ENCODE measurements at regions not wholly inside any gene's neighbourhood (a gene's known extent, or its start where the extent isn't known, plus 50 kb on each side); places are given as distances from the start of the nearest gene placed in this dataset.

- no CpG with 5 or more reads among the region's 2 CpGs for WGBS (ENCODE audit: extremely low coverage, insufficient coverage, insufficient read length)
- Histone ChIP-seq H2AK5ac (ENCODE audit: low read length) (no peak overlapping the region), H3K79me1 (ENCODE audit: low read length) (no peaks in the 10 kb centered on the region)
These were observed 306.5 kb downstream of the PLOD2 start for GRCh38 chr3:145854499-145854898.

GRCh38 chr3:145857956-145858355 is 303.0 kb downstream of the PLOD2 start:
- Histone ChIP-seq H3K18ac (ENCODE audit: low read length) (no peak overlapping the region), H4K12ac (ENCODE audit: low read depth, low read length) (no peak overlapping the region), H2AK5ac (ENCODE audit: low read length) (no peak overlapping the region), H3K36me3 (ENCODE audit: control insufficient read depth in 1 of 2, insufficient read depth in 2 of 2, low read length in 2 of 2) (no peaks in the 10 kb centered on the region), H3K4me1 (ENCODE audit: control insufficient read depth in 1 of 2, insufficient read depth in 2 of 2, low read length in 2 of 2) (no peaks in the 10 kb centered on the region), H3K79me2 (ENCODE audit: control insufficient read depth, insufficient read depth, low read length, poor library complexity) (no peaks in the 10 kb centered on the region), H2AFZ (ENCODE audit: insufficient read depth, low read length, poor library complexity) (no peak overlapping the region), H3K9ac (ENCODE audit: low read length) (no peak overlapping the region), H3K23ac (ENCODE audit: low read length) (no peak overlapping the region), H2BK120ac (ENCODE audit: insufficient read depth, low read length, poor library complexity) (no peak overlapping the region), H3K14ac (ENCODE audit: low read length) (no peak overlapping the region), H3K4me2 (ENCODE audit: low read length) (no peak overlapping the region), H4K91ac (ENCODE audit: low read depth, low read length) (no peak overlapping the region), H3K4me3 (ENCODE audit: low read depth, low read length) (no peak overlapping the region), H3K27me3 (ENCODE audit: insufficient read depth, low read length) (no peaks in the 10 kb centered on the region), H4K8ac (ENCODE audit: low read depth, low read length) (no peak overlapping the region), H3K9me3 (ENCODE audit: insufficient read depth, low read depth, low read length) (no peaks in the 10 kb centered on the region), H3K79me1 (ENCODE audit: low read length) (no peaks in the 10 kb centered on the region), H3K27ac (ENCODE audit: low read depth, low read length) (no peak overlapping the region), H2BK12ac (ENCODE audit: low read length) (no peak overlapping the region), H2BK5ac (ENCODE audit: low read depth, low read length, poor library complexity) (no peak overlapping the region), H3K4ac (ENCODE audit: low read depth, low read length) (no peak overlapping the region)
- no CpG with 5 or more reads among the region's 1 CpG for WGBS (ENCODE audit: extremely low coverage, insufficient coverage, insufficient read length)
- DNase-seq, result no peak

More at GRCh38 chr3:145854499-145854898, 306.5 kb downstream of the PLOD2 start:
- Histone ChIP-seq H3K36me3 (ENCODE audit: control insufficient read depth in 1 of 2, insufficient read depth in 2 of 2, low read length in 2 of 2) (no peaks in the 10 kb centered on the region), H2BK120ac (ENCODE audit: insufficient read depth, low read length, poor library complexity) (no peak overlapping the region), H3K4me1 (ENCODE audit: control insufficient read depth in 1 of 2, insufficient read depth in 2 of 2, low read length in 2 of 2) (no peaks in the 10 kb centered on the region), H2BK12ac (ENCODE audit: low read length) (no peak overlapping the region), H3K14ac (ENCODE audit: low read length) (no peak overlapping the region), H2BK5ac (ENCODE audit: low read depth, low read length, poor library complexity) (no peak overlapping the region), H4K91ac (ENCODE audit: low read depth, low read length) (no peak overlapping the region), H3K18ac (ENCODE audit: low read length) (no peak overlapping the region), H3K4ac (ENCODE audit: low read depth, low read length) (no peak overlapping the region), H3K9me3 (ENCODE audit: insufficient read depth, low read depth, low read length) (no peaks in the 10 kb centered on the region), H3K4me2 (ENCODE audit: low read length) (no peak overlapping the region), H3K27me3 (ENCODE audit: insufficient read depth, low read length) (no peaks in the 10 kb centered on the region), H4K8ac (ENCODE audit: low read depth, low read length) (no peak overlapping the region), H3K4me3 (ENCODE audit: low read depth, low read length) (no peak overlapping the region), H3K27ac (ENCODE audit: low read depth, low read length) (no peak overlapping the region), H3K23ac (ENCODE audit: low read length) (no peak overlapping the region), H4K12ac (ENCODE audit: low read depth, low read length) (no peak overlapping the region), H3K9ac (ENCODE audit: low read length) (no peak overlapping the region), H2AFZ (ENCODE audit: insufficient read depth, low read length, poor library complexity) (no peak overlapping the region), H3K79me2 (ENCODE audit: control insufficient read depth, insufficient read depth, low read length, poor library complexity) (no peaks in the 10 kb centered on the region)
- no peak for DNase-seq

GRCh38 chr3:145864336-145864735 is 296.6 kb downstream of the PLOD2 start:
- Histone ChIP-seq H3K9ac (ENCODE audit: low read length) (no peak overlapping the region), H3K23ac (ENCODE audit: low read length) (no peak overlapping the region), H2BK12ac (ENCODE audit: low read length) (no peak overlapping the region), H3K18ac (ENCODE audit: low read length) (no peak overlapping the region), H3K27ac (ENCODE audit: low read depth, low read length) (no peak overlapping the region), H3K4me3 (ENCODE audit: low read depth, low read length) (no peak overlapping the region), H2BK120ac (ENCODE audit: insufficient read depth, low read length, poor library complexity) (no peak overlapping the region), H2BK5ac (ENCODE audit: low read depth, low read length, poor library complexity) (no peak overlapping the region), H3K36me3 (ENCODE audit: control insufficient read depth in 1 of 2, insufficient read depth in 2 of 2, low read length in 2 of 2) (no peaks in the 10 kb centered on the region), H4K91ac (ENCODE audit: low read depth, low read length) (no peak overlapping the region), H3K4me2 (ENCODE audit: low read length) (no peak overlapping the region), H3K4me1 (ENCODE audit: control insufficient read depth in 1 of 2, insufficient read depth in 2 of 2, low read length in 2 of 2) (no peaks in the 10 kb centered on the region), H2AFZ (ENCODE audit: insufficient read depth, low read length, poor library complexity) (no peak overlapping the region), H4K12ac (ENCODE audit: low read depth, low read length) (no peak overlapping the region), H3K9me3 (ENCODE audit: insufficient read depth, low read depth, low read length) (no peaks in the 10 kb centered on the region), H3K4ac (ENCODE audit: low read depth, low read length) (no peak overlapping the region), H3K27me3 (ENCODE audit: insufficient read depth, low read length) (no peaks in the 10 kb centered on the region), H3K14ac (ENCODE audit: low read length) (no peak overlapping the region), H3K79me2 (ENCODE audit: control insufficient read depth, insufficient read depth, low read length, poor library complexity) (no peaks in the 10 kb centered on the region), H2AK5ac (ENCODE audit: low read length) (no peak overlapping the region), H4K8ac (ENCODE audit: low read depth, low read length) (no peak overlapping the region), H3K79me1 (ENCODE audit: low read length) (no peaks in the 10 kb centered on the region)
- DNase-seq, result no peak
- WGBS (ENCODE audit: extremely low coverage, insufficient coverage, insufficient read length), result no CpG with 5 or more reads among the region's 2 CpGs

GRCh38 chr3:145865399-145866018 is 295.5 kb downstream of the PLOD2 start:
- Histone ChIP-seq H2BK12ac (ENCODE audit: low read length) (no peak overlapping the region), H3K23ac (ENCODE audit: low read length) (no peak overlapping the region), H3K4me3 (ENCODE audit: low read depth, low read length) (no peak overlapping the region), H3K79me2 (ENCODE audit: control insufficient read depth, insufficient read depth, low read length, poor library complexity) (no peaks in the 10 kb centered on the region), H4K8ac (ENCODE audit: low read depth, low read length) (no peak overlapping the region), H4K91ac (ENCODE audit: low read depth, low read length) (no peak overlapping the region), H3K14ac (ENCODE audit: low read length) (no peak overlapping the region), H3K27me3 (ENCODE audit: insufficient read depth, low read length) (no peaks in the 10 kb centered on the region), H3K36me3 (ENCODE audit: control insufficient read depth in 1 of 2, insufficient read depth in 2 of 2, low read length in 2 of 2) (no peaks in the 10 kb centered on the region), H2BK5ac (ENCODE audit: low read depth, low read length, poor library complexity) (no peak overlapping the region), H3K4me2 (ENCODE audit: low read length) (no peak overlapping the region), H3K9ac (ENCODE audit: low read length) (no peak overlapping the region), H3K4ac (ENCODE audit: low read depth, low read length) (no peak overlapping the region), H2BK120ac (ENCODE audit: insufficient read depth, low read length, poor library complexity) (no peak overlapping the region), H2AK5ac (ENCODE audit: low read length) (no peak overlapping the region), H2AFZ (ENCODE audit: insufficient read depth, low read length, poor library complexity) (no peak overlapping the region), H3K27ac (ENCODE audit: low read depth, low read length) (no peak overlapping the region), H3K79me1 (ENCODE audit: low read length) (no peaks in the 10 kb centered on the region), H4K12ac (ENCODE audit: low read depth, low read length) (no peak overlapping the region), H3K18ac (ENCODE audit: low read length) (no peak overlapping the region), H3K9me3 (ENCODE audit: insufficient read depth, low read depth, low read length) (no peaks in the 10 kb centered on the region), H3K4me1 (ENCODE audit: control insufficient read depth in 1 of 2, insufficient read depth in 2 of 2, low read length in 2 of 2) (no peaks in the 10 kb centered on the region)
- no peak for DNase-seq
- no CpG with 5 or more reads among the region's 4 CpGs for WGBS (ENCODE audit: extremely low coverage, insufficient coverage, insufficient read length)
